Glutamatergic neuron (in vitro differentiated cells): ENCODE measurements at regions not wholly inside any gene's neighbourhood (a gene's known extent, or its start where the extent isn't known, plus 50 kb on each side); places are given as distances from the start of the nearest gene placed in this dataset.

Experiments used
- DNase-seq: peaks from one replicate; pipeline ENCODE4 v3.0.0; 2022
- H3K27ac Mint-ChIP-seq: one replicate; pipeline ENCODE4 v1.8.0; 2020; ENCODE audit warnings: mild to moderate bottlenecking, mixed read lengths, inconsistent platforms; ENCODE audit not compliant: unreplicated experiment
- H3K27me3 Mint-ChIP-seq: one replicate; pipeline ENCODE4 v1.8.0; 2020; ENCODE audit warnings: mild to moderate bottlenecking, moderate library complexity, mixed read lengths, inconsistent platforms; ENCODE audit not compliant: unreplicated experiment
- H3K36me3 Mint-ChIP-seq: one replicate; pipeline ENCODE4 v1.8.0; 2020; ENCODE audit warnings: mild to moderate bottlenecking, mixed read lengths, inconsistent platforms; ENCODE audit not compliant: unreplicated experiment
- H3K4me1 Mint-ChIP-seq: one replicate; pipeline ENCODE4 v1.8.0; 2020; ENCODE audit warnings: mild to moderate bottlenecking, low read depth, mixed read lengths, inconsistent platforms; ENCODE audit not compliant: unreplicated experiment
- H3K4me3 Mint-ChIP-seq: one replicate; pipeline ENCODE4 v1.8.0; 2020; ENCODE audit warnings: mild to moderate bottlenecking, mixed read lengths, inconsistent platforms; ENCODE audit not compliant: unreplicated experiment
- H3K9me3 Mint-ChIP-seq: one replicate; pipeline ENCODE4 v1.8.0; 2020; ENCODE audit warnings: mild to moderate bottlenecking, moderate library complexity, mixed read lengths, inconsistent platforms; ENCODE audit not compliant: unreplicated experiment
- TF ChIP-seq, protein P1 (sequence below): fragments of 200-600 bp; sonication (generic); IDR thresholded peaks from one replicate; pipeline ENCODE4 v1.5.0; 2021; ENCODE audit not compliant: partially characterized antibody, unreplicated experiment

- peak; percentile 72 for DNase-seq
- H3K4me1 Mint-ChIP-seq, result peaks cover 10% of the 10 kb centered on the region
- H3K36me3 Mint-ChIP-seq, result no peaks in the 10 kb centered on the region
- H3K27ac Mint-ChIP-seq, result no peak overlapping the region
- no peak overlapping the region for H3K4me3 Mint-ChIP-seq
- no peaks in the 10 kb centered on the region for H3K27me3 Mint-ChIP-seq
- TF ChIP-seq, protein P1, sequence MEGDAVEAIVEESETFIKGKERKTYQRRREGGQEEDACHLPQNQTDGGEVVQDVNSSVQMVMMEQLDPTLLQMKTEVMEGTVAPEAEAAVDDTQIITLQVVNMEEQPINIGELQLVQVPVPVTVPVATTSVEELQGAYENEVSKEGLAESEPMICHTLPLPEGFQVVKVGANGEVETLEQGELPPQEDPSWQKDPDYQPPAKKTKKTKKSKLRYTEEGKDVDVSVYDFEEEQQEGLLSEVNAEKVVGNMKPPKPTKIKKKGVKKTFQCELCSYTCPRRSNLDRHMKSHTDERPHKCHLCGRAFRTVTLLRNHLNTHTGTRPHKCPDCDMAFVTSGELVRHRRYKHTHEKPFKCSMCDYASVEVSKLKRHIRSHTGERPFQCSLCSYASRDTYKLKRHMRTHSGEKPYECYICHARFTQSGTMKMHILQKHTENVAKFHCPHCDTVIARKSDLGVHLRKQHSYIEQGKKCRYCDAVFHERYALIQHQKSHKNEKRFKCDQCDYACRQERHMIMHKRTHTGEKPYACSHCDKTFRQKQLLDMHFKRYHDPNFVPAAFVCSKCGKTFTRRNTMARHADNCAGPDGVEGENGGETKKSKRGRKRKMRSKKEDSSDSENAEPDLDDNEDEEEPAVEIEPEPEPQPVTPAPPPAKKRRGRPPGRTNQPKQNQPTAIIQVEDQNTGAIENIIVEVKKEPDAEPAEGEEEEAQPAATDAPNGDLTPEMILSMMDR, result no peak
- H3K9me3 Mint-ChIP-seq, result peaks cover 3% of the 10 kb centered on the region
These were observed 817.5 kb downstream of the NXPH1 start for GRCh38 chr7:9250876-9251275.

DNA sequence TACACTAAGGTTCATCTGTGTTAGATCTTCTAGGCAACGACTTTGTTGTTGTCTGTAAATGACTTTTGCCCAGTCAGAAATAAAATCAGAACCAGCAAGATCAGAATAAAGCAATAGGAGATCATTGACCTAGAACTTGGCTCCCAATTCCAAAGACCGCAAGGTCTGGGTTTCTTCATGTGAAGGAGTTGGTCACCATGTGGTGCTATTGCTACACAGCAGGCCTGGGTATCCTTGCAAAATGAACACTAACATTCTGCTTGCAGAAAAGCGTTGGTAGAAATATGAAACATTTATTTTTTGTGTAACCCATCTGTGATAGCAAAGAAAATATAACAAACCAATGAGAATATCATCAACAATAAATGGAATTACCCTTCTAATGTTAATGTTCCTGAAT lies 831.0 kb downstream of the NXPH1 start:
- peaks cover 4% of the 10 kb centered on the region for H3K36me3 Mint-ChIP-seq
- TF ChIP-seq, protein P1, result no peak
- no peak overlapping the region for H3K27ac Mint-ChIP-seq
- DNase-seq, result no peak
- no peaks in the 10 kb centered on the region for H3K4me1 Mint-ChIP-seq
- H3K9me3 Mint-ChIP-seq, result no peaks in the 10 kb centered on the region
- H3K27me3 Mint-ChIP-seq, result no peaks in the 10 kb centered on the region
- H3K4me3 Mint-ChIP-seq, result no peak overlapping the region

GRCh38 chr7:9280088-9280487 lies 846.7 kb downstream of the NXPH1 start:
- Mint-ChIP-seq H3K9me3 (no peaks in the 10 kb centered on the region), H3K4me1 (no peaks in the 10 kb centered on the region), H3K27me3 (no peaks in the 10 kb centered on the region), H3K27ac (no peak overlapping the region), H3K4me3 (no peak overlapping the region), H3K36me3 (no peaks in the 10 kb centered on the region)
- DNase-seq, result no peak
- TF ChIP-seq, protein P1, result no peak

GRCh38 chr7:9283246-9283645 lies 849.8 kb downstream of the NXPH1 start:
- Mint-ChIP-seq H3K9me3 (no peaks in the 10 kb centered on the region), H3K4me3 (no peak overlapping the region), H3K27me3 (no peaks in the 10 kb centered on the region), H3K4me1 (no peaks in the 10 kb centered on the region), H3K27ac (no peak overlapping the region), H3K36me3 (no peaks in the 10 kb centered on the region)
- no peak for DNase-seq
- TF ChIP-seq, protein P1, result no peak

DNA sequence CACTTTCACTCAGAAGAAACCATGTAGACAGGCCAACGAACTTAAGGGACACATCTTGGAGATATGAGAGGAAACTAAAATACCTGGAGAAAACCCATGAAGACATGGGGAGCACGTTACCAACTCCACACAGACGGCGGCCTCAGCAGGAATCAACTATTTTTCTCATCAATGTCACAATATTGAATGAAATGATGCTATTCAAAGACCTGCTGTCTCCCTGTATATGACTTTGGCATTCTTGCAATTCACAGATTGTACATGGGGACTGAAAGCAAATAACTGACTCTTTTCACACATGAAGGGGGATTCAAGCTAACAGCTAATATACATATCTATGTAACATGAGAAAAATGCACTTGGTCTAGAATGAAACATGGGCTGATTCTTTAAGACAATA lies 869.0 kb downstream of the NXPH1 start:
- H3K27me3 Mint-ChIP-seq, result no peaks in the 10 kb centered on the region
- H3K27ac Mint-ChIP-seq, result no peak overlapping the region

More for the DNA sequence above, 869.0 kb downstream of the NXPH1 start:
- Mint-ChIP-seq H3K9me3 (no peaks in the 10 kb centered on the region), H3K4me1 (no peaks in the 10 kb centered on the region), H3K36me3 (no peaks in the 10 kb centered on the region), H3K4me3 (no peak overlapping the region)
- no peak for DNase-seq
- TF ChIP-seq, protein P1, result no peak
